ENCODE measurements at regions not wholly inside any gene's neighbourhood (a gene's known extent, or its start where the extent isn't known, plus 50 kb on each side); places are given as distances from the start of the nearest gene placed in this dataset.

DNA sequence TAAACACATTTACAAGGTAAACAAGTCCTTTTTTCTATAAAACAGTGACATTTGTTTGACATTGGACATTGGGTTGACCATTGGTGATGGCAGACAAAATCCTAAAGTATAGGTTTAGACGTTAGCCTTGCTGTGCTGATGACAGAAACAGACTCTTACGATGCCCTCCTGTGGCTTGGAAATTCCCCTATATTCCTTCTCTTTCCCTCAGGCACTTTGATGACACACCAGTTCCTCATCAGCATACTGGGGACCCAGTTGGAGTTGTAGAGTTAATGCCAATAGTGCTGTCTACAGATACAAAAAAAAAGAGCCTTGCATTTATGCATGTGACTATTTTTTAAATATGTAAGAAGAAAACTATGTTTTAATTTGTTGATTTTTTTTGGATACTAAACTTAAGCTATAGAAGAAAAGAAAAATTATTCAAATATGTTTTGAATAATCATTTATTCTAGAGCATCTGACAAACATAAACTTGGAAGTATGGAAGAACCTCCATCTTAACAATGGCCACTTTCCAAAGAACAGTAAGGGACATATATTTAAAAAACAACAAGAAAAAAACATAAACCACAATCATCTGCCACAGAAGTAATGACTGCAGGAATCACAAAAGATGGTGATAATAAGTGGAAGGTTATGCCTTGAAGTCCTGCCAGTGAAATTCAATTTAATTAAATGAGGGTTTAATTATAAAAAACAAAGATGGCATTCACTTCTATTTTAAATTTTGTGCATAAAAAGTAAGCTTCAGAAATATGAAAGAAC, 75.6 kb upstream of the SNCAIP start:
- TF ChIP-seq YY1 (IDR thresholded peaks at IDR 0.05; ENCODE audit: low read depth, low read length), result no peak
- no peak for TF ChIP-seq CREM (IDR thresholded peaks at IDR 0.05; ENCODE audit: low read depth)
- TF ChIP-seq, protein P1, sequence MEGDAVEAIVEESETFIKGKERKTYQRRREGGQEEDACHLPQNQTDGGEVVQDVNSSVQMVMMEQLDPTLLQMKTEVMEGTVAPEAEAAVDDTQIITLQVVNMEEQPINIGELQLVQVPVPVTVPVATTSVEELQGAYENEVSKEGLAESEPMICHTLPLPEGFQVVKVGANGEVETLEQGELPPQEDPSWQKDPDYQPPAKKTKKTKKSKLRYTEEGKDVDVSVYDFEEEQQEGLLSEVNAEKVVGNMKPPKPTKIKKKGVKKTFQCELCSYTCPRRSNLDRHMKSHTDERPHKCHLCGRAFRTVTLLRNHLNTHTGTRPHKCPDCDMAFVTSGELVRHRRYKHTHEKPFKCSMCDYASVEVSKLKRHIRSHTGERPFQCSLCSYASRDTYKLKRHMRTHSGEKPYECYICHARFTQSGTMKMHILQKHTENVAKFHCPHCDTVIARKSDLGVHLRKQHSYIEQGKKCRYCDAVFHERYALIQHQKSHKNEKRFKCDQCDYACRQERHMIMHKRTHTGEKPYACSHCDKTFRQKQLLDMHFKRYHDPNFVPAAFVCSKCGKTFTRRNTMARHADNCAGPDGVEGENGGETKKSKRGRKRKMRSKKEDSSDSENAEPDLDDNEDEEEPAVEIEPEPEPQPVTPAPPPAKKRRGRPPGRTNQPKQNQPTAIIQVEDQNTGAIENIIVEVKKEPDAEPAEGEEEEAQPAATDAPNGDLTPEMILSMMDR (IDR thresholded peaks at IDR 0.05 in 2 of 3, conservative IDR thresholded peaks at IDR 0.05 in 1 of 3; ENCODE audit: control insufficient read depth in 2 of 3, extremely low read depth in 1 of 3, insufficient read depth in 1 of 3, low read depth in 3 of 3, low read length in 3 of 3), result no peak
- TF ChIP-seq, protein P2, sequence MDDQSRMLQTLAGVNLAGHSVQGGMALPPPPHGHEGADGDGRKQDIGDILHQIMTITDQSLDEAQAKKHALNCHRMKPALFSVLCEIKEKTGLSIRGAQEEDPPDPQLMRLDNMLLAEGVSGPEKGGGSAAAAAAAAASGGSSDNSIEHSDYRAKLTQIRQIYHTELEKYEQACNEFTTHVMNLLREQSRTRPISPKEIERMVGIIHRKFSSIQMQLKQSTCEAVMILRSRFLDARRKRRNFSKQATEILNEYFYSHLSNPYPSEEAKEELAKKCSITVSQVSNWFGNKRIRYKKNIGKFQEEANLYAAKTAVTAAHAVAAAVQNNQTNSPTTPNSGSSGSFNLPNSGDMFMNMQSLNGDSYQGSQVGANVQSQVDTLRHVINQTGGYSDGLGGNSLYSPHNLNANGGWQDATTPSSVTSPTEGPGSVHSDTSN (IDR thresholded peaks at IDR 0.05; ENCODE audit: insufficient replicate concordance, low read depth, low read length), result no peak
- TF ChIP-seq BHLHE40 (IDR thresholded peaks at IDR 0.05; ENCODE audit: borderline replicate concordance in 1 of 2, low read depth in 2 of 2, low read length in 1 of 2), result no peak
- no peak for TF ChIP-seq PML (IDR thresholded peaks at IDR 0.05; ENCODE audit: low read length)
- TF ChIP-seq JUNB (IDR thresholded peaks at IDR 0.05), result no peak
- TF ChIP-seq STAT3 (IDR thresholded peaks at IDR 0.05; ENCODE audit: low read depth, low read length), result no peak
- no peak for TF ChIP-seq SPI1 (IDR thresholded peaks at IDR 0.05; ENCODE audit: borderline replicate concordance, insufficient read depth, low read depth, low read length)

Measured in GM12878 (cell line).